H9 (cell line): ENCODE measurements at regions not wholly inside any gene's neighbourhood (a gene's known extent, or its start where the extent isn't known, plus 50 kb on each side); places are given as distances from the start of the nearest gene placed in this dataset.

Experiments
- DNase-seq: peaks from one replicate; pipeline ENCODE4 v3.0.0-alpha.2; 2017
- H2AFZ ChIP-seq: one replicate; pipeline ENCODE4 v1.6.1; 2013; ENCODE audit warnings: mild to moderate bottlenecking, low read length, control low read depth, moderate library complexity
- H2AK5ac ChIP-seq: 2 replicates; pipeline ENCODE4 v1.6.1; 2013; ENCODE audit warnings: low read length, control low read depth, mixed read lengths; ENCODE audit not compliant: insufficient read length
- H2BK120ac ChIP-seq: one replicate; pipeline ENCODE4 v1.6.1; 2013; ENCODE audit warnings: low read depth, mild to moderate bottlenecking, low read length, control low read depth, inconsistent platforms; ENCODE audit not compliant: poor library complexity, severe bottlenecking
- H2BK12ac ChIP-seq: 2 replicates; pipeline ENCODE4 v1.6.1; 2013; ENCODE audit warnings: low read length, control low read depth, mixed read lengths, low read depth; ENCODE audit not compliant: insufficient read length
- H2BK15ac ChIP-seq: 2 replicates; pipeline ENCODE4 v1.6.1; 2013; ENCODE audit warnings: low read depth, low read length, control low read depth
- H2BK20ac ChIP-seq: one replicate; pipeline ENCODE4 v1.6.1; 2013; ENCODE audit warnings: low read depth, mild to moderate bottlenecking, low read length, control low read depth, inconsistent platforms; ENCODE audit not compliant: poor library complexity, severe bottlenecking
- H2BK5ac ChIP-seq: 2 replicates; pipeline ENCODE4 v1.6.1; 2013; ENCODE audit warnings: low read length, control low read depth, mixed read lengths; ENCODE audit not compliant: insufficient read length
- H3K14ac ChIP-seq: 2 replicates; pipeline ENCODE4 v1.6.1; 2013; ENCODE audit warnings: low read length, control low read depth; ENCODE audit not compliant: insufficient read depth
- H3K18ac ChIP-seq: 2 replicates; pipeline ENCODE4 v1.6.1; 2013; ENCODE audit warnings: low read depth, mild to moderate bottlenecking, mixed read lengths, low read length, control low read depth; ENCODE audit not compliant: insufficient read length
- H3K23ac ChIP-seq: 2 replicates; pipeline ENCODE4 v1.6.1; 2013; ENCODE audit warnings: low read length, control low read depth, mixed read lengths, low read depth; ENCODE audit not compliant: insufficient read length
- H3K23me2 ChIP-seq: 2 replicates; pipeline ENCODE4 v1.6.1; 2013; ENCODE audit warnings: low read depth, mild to moderate bottlenecking, mixed read lengths, low read length, control low read depth; ENCODE audit not compliant: insufficient read length, poor library complexity, severe bottlenecking
- H3K27ac ChIP-seq: 2 replicates; pipeline ENCODE4 v1.5.1; 2013; ENCODE audit warnings: low read length, control low read depth, mixed read lengths, low read depth; ENCODE audit not compliant: insufficient read length
- H3K27me3 ChIP-seq: 2 replicates; pipeline ENCODE4 v1.6.1; 2013; ENCODE audit warnings: low read length, control low read depth, inconsistent platforms; ENCODE audit not compliant: insufficient read depth
- H3K4ac ChIP-seq: 2 replicates; pipeline ENCODE4 v1.6.1; 2013; ENCODE audit warnings: low read depth, mild to moderate bottlenecking, control low read depth, inconsistent platforms, low read length, moderate library complexity
- H3K4me1 ChIP-seq: 2 replicates; pipeline ENCODE4 v1.6.1; 2013; ENCODE audit warnings: low read length, control low read depth, inconsistent platforms; ENCODE audit not compliant: insufficient read depth
- H3K4me2 ChIP-seq: 2 replicates; pipeline ENCODE4 v1.6.1; 2013; ENCODE audit warnings: low read length, control low read depth, mixed read lengths; ENCODE audit not compliant: insufficient read length, insufficient read depth
- H3K56ac ChIP-seq: 2 replicates; pipeline ENCODE4 v1.6.1; 2013; ENCODE audit warnings: low read depth, mild to moderate bottlenecking, mixed read lengths, low read length, control low read depth; ENCODE audit not compliant: insufficient read length
- H3K79me1 ChIP-seq: 2 replicates; pipeline ENCODE4 v1.6.1; 2013; ENCODE audit warnings: low read depth, mild to moderate bottlenecking, moderate library complexity, low read length, control low read depth, inconsistent platforms; ENCODE audit not compliant: insufficient read depth, poor library complexity, severe bottlenecking
- H3K79me2 ChIP-seq: 2 replicates; pipeline ENCODE4 v1.6.1; 2013; ENCODE audit warnings: low read length, control low read depth, inconsistent platforms; ENCODE audit not compliant: insufficient read depth
- H3K9ac ChIP-seq: 2 replicates; pipeline ENCODE4 v1.6.1; 2013; ENCODE audit warnings: low read length, control low read depth, mixed read lengths; ENCODE audit not compliant: insufficient read length; ENCODE audit errors: extremely low read depth
- H3K9me3 ChIP-seq: one replicate; pipeline ENCODE4 v1.6.1; 2013; ENCODE audit warnings: low read depth, low read length, inconsistent platforms; ENCODE audit not compliant: control insufficient read depth
- H3T11ph ChIP-seq: one replicate; pipeline ENCODE4 v1.6.1; 2013; ENCODE audit warnings: mild to moderate bottlenecking, low read length, control low read depth, inconsistent platforms
- H4K20me1 ChIP-seq: one replicate; pipeline ENCODE4 v1.6.1; 2013; ENCODE audit not compliant: control insufficient read depth, insufficient read length, insufficient read depth
- H4K5ac ChIP-seq: 2 replicates; pipeline ENCODE4 v1.6.1; 2013; ENCODE audit warnings: low read depth, mild to moderate bottlenecking, mixed read lengths, low read length, control low read depth; ENCODE audit not compliant: insufficient read length
- H4K8ac ChIP-seq: replicated peaks from 2 replicates; pipeline ENCODE4 v1.6.1; 2013; ENCODE audit warnings: low read length, control low read depth, mixed read lengths, low read depth; ENCODE audit not compliant: insufficient read length
- H4K91ac ChIP-seq: 2 replicates; pipeline ENCODE4 v1.6.1; 2013; ENCODE audit warnings: low read depth, mild to moderate bottlenecking, moderate library complexity, mixed read lengths, low read length, control low read depth; ENCODE audit not compliant: insufficient read length
- H3K27ac Mint-ChIP-seq, 3 experiments: 2 replicates in 2 of 3; 3 replicates in 1 of 3; pipeline ENCODE4 v1.8.0; 2020 to 2021; ENCODE audit warnings: mixed read lengths in 3 of 3, mild to moderate bottlenecking in 1 of 3, moderate library complexity in 1 of 3
- H3K27me3 Mint-ChIP-seq: 2 replicates; pipeline ENCODE4 v1.8.0; 2021; ENCODE audit warnings: low read depth, mild to moderate bottlenecking, moderate library complexity, mixed read lengths
- H3K36me3 Mint-ChIP-seq, 3 experiments: 2 replicates in 2 of 3; 3 replicates in 1 of 3; pipeline ENCODE4 v1.8.0; 2020 to 2021; ENCODE audit warnings: low read depth in 3 of 3, mixed read lengths in 3 of 3; ENCODE audit not compliant: insufficient read depth in 1 of 3
- H3K4me1 Mint-ChIP-seq, 2 experiments: 2 replicates each; pipeline ENCODE4 v1.8.0; 2020; ENCODE audit warnings: mixed read lengths in 2 of 2
- H3K4me3 Mint-ChIP-seq, 2 experiments: 2 replicates in 1 of 2; 3 replicates in 1 of 2; pipeline ENCODE4 v1.8.0; 2020 to 2021; ENCODE audit warnings: mild to moderate bottlenecking in 2 of 2, mixed read lengths in 2 of 2, moderate library complexity in 1 of 2
- H3K9me3 Mint-ChIP-seq, 2 experiments: 2 replicates in 1 of 2; 3 replicates in 1 of 2; pipeline ENCODE4 v1.8.0; 2020; ENCODE audit warnings: mild to moderate bottlenecking in 2 of 2, mixed read lengths in 2 of 2, moderate library complexity in 1 of 2
- WGBS: extraction: QIAGEN DNeasy Blood & Tissue Kit; methylation state at CpG from one replicate; pipeline ENCODE4 v1.1.7; 2013; ENCODE audit warnings: missing lambda C conversion rate, low lambda C conversion rate, mixed read lengths; ENCODE audit not compliant: insufficient read length; ENCODE audit errors: extremely low coverage; 5-methylcytosine and 5-hydroxymethylcytosine counted together
- TF ChIP-seq, protein P1 (sequence below): fragments of 200-600 bp; sonication (generic); conservative IDR thresholded peaks from 3 replicates; pipeline ENCODE4 v1.8.0; 2021; ENCODE audit warnings: antibody characterized with exemption, mild to moderate bottlenecking

DNA sequence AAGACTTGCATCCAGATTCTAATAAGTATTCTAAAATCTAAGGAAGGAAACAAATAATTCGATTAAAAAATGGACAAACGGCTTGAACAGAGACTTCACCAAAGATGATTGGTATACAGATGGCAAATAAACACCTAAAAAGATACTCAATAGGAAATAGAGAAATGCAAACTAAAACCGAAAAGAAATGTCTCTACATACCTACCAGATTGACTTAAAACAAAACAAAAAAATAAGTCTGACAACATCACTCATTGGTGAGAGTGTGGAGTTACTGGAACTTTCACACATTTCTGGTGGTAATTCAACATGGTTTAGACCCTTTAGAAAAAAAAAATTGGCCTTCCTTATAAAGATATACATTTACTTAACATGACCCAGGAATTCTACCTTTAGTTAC, 869.8 kb downstream of the TTLL7 start:
- WGBS = no CpG with 5 or more reads among the region's 3 CpGs
- Histone ChIP-seq H3K18ac (no peak overlapping the region), H3K9ac (no peak overlapping the region), H3K23me2 (no peaks in the 10 kb centered on the region), H3K9me3 (no peaks in the 10 kb centered on the region), H4K20me1 (no peaks in the 10 kb centered on the region), H2AFZ (no peak overlapping the region), H3K79me1 (no peaks in the 10 kb centered on the region), H4K5ac (no peak overlapping the region), H3K27ac (no peak overlapping the region), H3K14ac (no peak overlapping the region), H3K27me3 (no peaks in the 10 kb centered on the region), H2BK5ac (no peak overlapping the region), H3K79me2 (no peaks in the 10 kb centered on the region), H3K4me2 (no peak overlapping the region), H3K23ac (no peak overlapping the region), H2BK15ac (no peak overlapping the region), H2AK5ac (no peak overlapping the region), H3T11ph (no peak overlapping the region), H3K4me1 (no peaks in the 10 kb centered on the region; the same call in 1 of the 2 replicates), H3K4ac (no peak overlapping the region), H2BK120ac (no peak overlapping the region), H4K91ac (no peak overlapping the region), H3K56ac (no peak overlapping the region), H2BK20ac (no peak overlapping the region), H4K8ac (no peak overlapping the region), H2BK12ac (no peak overlapping the region)
- H3K27me3 Mint-ChIP-seq = no peaks in the 10 kb centered on the region
- H3K36me3 Mint-ChIP-seq = no peaks in the 10 kb centered on the region
- no peaks in the 10 kb centered on the region for H3K9me3 Mint-ChIP-seq
- TF ChIP-seq, protein P1, sequence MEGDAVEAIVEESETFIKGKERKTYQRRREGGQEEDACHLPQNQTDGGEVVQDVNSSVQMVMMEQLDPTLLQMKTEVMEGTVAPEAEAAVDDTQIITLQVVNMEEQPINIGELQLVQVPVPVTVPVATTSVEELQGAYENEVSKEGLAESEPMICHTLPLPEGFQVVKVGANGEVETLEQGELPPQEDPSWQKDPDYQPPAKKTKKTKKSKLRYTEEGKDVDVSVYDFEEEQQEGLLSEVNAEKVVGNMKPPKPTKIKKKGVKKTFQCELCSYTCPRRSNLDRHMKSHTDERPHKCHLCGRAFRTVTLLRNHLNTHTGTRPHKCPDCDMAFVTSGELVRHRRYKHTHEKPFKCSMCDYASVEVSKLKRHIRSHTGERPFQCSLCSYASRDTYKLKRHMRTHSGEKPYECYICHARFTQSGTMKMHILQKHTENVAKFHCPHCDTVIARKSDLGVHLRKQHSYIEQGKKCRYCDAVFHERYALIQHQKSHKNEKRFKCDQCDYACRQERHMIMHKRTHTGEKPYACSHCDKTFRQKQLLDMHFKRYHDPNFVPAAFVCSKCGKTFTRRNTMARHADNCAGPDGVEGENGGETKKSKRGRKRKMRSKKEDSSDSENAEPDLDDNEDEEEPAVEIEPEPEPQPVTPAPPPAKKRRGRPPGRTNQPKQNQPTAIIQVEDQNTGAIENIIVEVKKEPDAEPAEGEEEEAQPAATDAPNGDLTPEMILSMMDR = no peak
- H3K27ac Mint-ChIP-seq = no peak overlapping the region
- H3K4me1 Mint-ChIP-seq = peaks cover 9 to 11% of the 10 kb centered on the region in 2 experiments
- H3K4me3 Mint-ChIP-seq = no peak overlapping the region
- DNase-seq = no peak
